ENCODE measurements at regions not wholly inside any gene's neighbourhood (a gene's known extent, or its start where the extent isn't known, plus 50 kb on each side); places are given as distances from the start of the nearest gene placed in this dataset.
A peak's percentile ranks its signal among the peaks of the same experiment; 100 is the strongest.

DNA sequence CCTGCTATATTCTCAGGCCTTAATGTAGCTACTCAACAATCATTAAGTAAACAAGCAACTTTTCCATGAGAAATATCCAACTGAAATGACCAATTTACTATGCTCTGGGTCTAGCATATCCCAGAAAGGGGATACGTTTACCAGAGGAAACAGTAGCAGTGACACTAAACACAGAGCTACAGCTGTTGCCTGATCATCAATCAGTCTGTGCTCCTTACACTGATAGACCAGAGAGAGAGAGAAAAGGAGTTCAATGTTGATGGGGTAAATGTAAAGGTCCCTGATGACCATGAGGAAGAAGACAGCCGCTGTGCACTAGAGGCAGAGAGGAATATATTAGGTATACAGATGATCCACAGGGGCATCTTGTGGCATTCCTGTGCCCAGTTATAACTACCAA lies 397.2 kb upstream of the USP15 start:
- no peak overlapping the region for H3K4me2 ChIP-seq (ENCODE audit: low read length)
- TF ChIP-seq EZH2phosphoT487 (IDR thresholded peaks at IDR 0.05; ENCODE audit: low read depth) (no peak), CTCF (IDR thresholded peaks at IDR 0.05; ENCODE audit: low read depth, low read length) (no peak)
- no peaks in the 10 kb centered on the region for H3K4me1 ChIP-seq (ENCODE audit: low read length)
- no peak overlapping the region for H3K27ac ChIP-seq (ENCODE audit: low read length)
- no peaks in the 10 kb centered on the region for H3K36me3 ChIP-seq (replicated peaks; ENCODE audit: low read depth, low read length)
- H3K79me2 ChIP-seq (ENCODE audit: low read length), result no peaks in the 10 kb centered on the region
- H4K20me1 ChIP-seq (ENCODE audit: insufficient read depth, low read length), result no peaks in the 10 kb centered on the region
- no peak overlapping the region for H2AFZ ChIP-seq (ENCODE audit: low read depth, low read length)
- H3K4me3 ChIP-seq (ENCODE audit: low read length), result no peak overlapping the region
- no peaks in the 10 kb centered on the region for H3K27me3 ChIP-seq (ENCODE audit: low read depth, low read length)
- H3K9ac ChIP-seq (ENCODE audit: low read length), result no peak overlapping the region
- H3K9me3 ChIP-seq (ENCODE audit: insufficient read depth, low read length), result no peaks in the 10 kb centered on the region

- TF ChIP-seq EZH2phosphoT487 (IDR thresholded peaks at IDR 0.05; ENCODE audit: low read depth) (no peak), CTCF (IDR thresholded peaks at IDR 0.05; ENCODE audit: low read depth, low read length) (no peak)
- H3K4me1 ChIP-seq (ENCODE audit: low read length), result no peaks in the 10 kb centered on the region
These were observed 396.4 kb upstream of the USP15 start for GRCh38 chr12:61863811-61864210.

GRCh38 chr12:61869796-61870195 lies 390.4 kb upstream of the USP15 start:
- no peak overlapping the region for H3K4me2 ChIP-seq (ENCODE audit: low read length)
- no peak overlapping the region for H3K27ac ChIP-seq (ENCODE audit: low read length)
- no peak overlapping the region for H2AFZ ChIP-seq (ENCODE audit: low read depth, low read length)
- H3K4me3 ChIP-seq (ENCODE audit: low read length), result no peak overlapping the region
- H3K4me1 ChIP-seq (ENCODE audit: low read length), result peaks cover 11% of the 10 kb centered on the region
- H3K79me2 ChIP-seq (ENCODE audit: low read length), result no peaks in the 10 kb centered on the region
- H3K27me3 ChIP-seq (ENCODE audit: low read depth, low read length), result no peaks in the 10 kb centered on the region
- H3K9me3 ChIP-seq (ENCODE audit: insufficient read depth, low read length), result no peaks in the 10 kb centered on the region
- no peak for TF ChIP-seq CTCF (IDR thresholded peaks at IDR 0.05; ENCODE audit: low read depth, low read length)
- no peak for TF ChIP-seq EZH2phosphoT487 (IDR thresholded peaks at IDR 0.05; ENCODE audit: low read depth)
- H4K20me1 ChIP-seq (ENCODE audit: insufficient read depth, low read length), result no peaks in the 10 kb centered on the region
- H3K36me3 ChIP-seq (replicated peaks; ENCODE audit: low read depth, low read length), result no peaks in the 10 kb centered on the region
- H3K9ac ChIP-seq (ENCODE audit: low read length), result no peak overlapping the region

More at GRCh38 chr12:61863811-61864210, 396.4 kb upstream of the USP15 start:
- no peak overlapping the region for H2AFZ ChIP-seq (ENCODE audit: low read depth, low read length)
- H3K4me2 ChIP-seq (ENCODE audit: low read length), result no peak overlapping the region
- H3K4me3 ChIP-seq (ENCODE audit: low read length), result no peak overlapping the region
- no peaks in the 10 kb centered on the region for H3K9me3 ChIP-seq (ENCODE audit: insufficient read depth, low read length)
- H3K36me3 ChIP-seq (replicated peaks; ENCODE audit: low read depth, low read length), result no peaks in the 10 kb centered on the region
- H3K27ac ChIP-seq (ENCODE audit: low read length), result no peak overlapping the region
- no peaks in the 10 kb centered on the region for H3K79me2 ChIP-seq (ENCODE audit: low read length)
- no peak overlapping the region for H3K9ac ChIP-seq (ENCODE audit: low read length)
- no peaks in the 10 kb centered on the region for H3K27me3 ChIP-seq (ENCODE audit: low read depth, low read length)
- no peaks in the 10 kb centered on the region for H4K20me1 ChIP-seq (ENCODE audit: insufficient read depth, low read length)

- peak overlapping the region; percentile 31; the same call in 1 of the 2 replicates for H3K4me2 ChIP-seq (ENCODE audit: low read length)
These were observed 389.3 kb upstream of the USP15 start for GRCh38 chr12:61870658-61871484.

More at GRCh38 chr12:61870658-61871484, 389.3 kb upstream of the USP15 start:
- Histone ChIP-seq H3K9ac (ENCODE audit: low read length) (no peak overlapping the region), H3K79me2 (ENCODE audit: low read length) (no peaks in the 10 kb centered on the region), H3K4me1 (ENCODE audit: low read length) (peaks cover 11% of the 10 kb centered on the region), H4K20me1 (ENCODE audit: insufficient read depth, low read length) (no peaks in the 10 kb centered on the region), H3K27me3 (ENCODE audit: low read depth, low read length) (no peaks in the 10 kb centered on the region), H3K4me3 (ENCODE audit: low read length) (no peak overlapping the region), H3K27ac (ENCODE audit: low read length) (no peak overlapping the region), H3K9me3 (ENCODE audit: insufficient read depth, low read length) (no peaks in the 10 kb centered on the region), H2AFZ (ENCODE audit: low read depth, low read length) (no peak overlapping the region), H3K36me3 (replicated peaks; ENCODE audit: low read depth, low read length) (no peaks in the 10 kb centered on the region)
- no peak for TF ChIP-seq EZH2phosphoT487 (IDR thresholded peaks at IDR 0.05; ENCODE audit: low read depth)
- no peak for TF ChIP-seq CTCF (IDR thresholded peaks at IDR 0.05; ENCODE audit: low read depth, low read length)

All from OCI-LY3 (cell line).